CD4-positive, alpha-beta memory T cell (primary cell): ENCODE measurements at regions not wholly inside any gene's neighbourhood (a gene's known extent, or its start where the extent isn't known, plus 50 kb on each side); places are given as distances from the start of the nearest gene placed in this dataset.

Experiments used
- CTCF ChIA-PET: fragments of 350-600 bp; sonication (Branson Sonifier 250); formaldehyde crosslinking; loops from one replicate; lab custom pipeline; 2021; ENCODE audit warnings: inconsistent platforms; ENCODE audit not compliant: partially characterized antibody; lab: Charles Lee
- POLR2A ChIA-PET: fragments of 350-600 bp; sonication (Branson Sonifier 250); formaldehyde crosslinking; loops from one replicate; lab custom pipeline; 2021; ENCODE audit not compliant: partially characterized antibody; lab: Charles Lee
- DNase-seq, 5 donors: peaks; one replicate each; pipeline versions ENCODE4 v3.0.0 to v3.0.0-alpha.2; 2020 to 2022; ENCODE audit warnings: mixed read lengths in 1 of 5
- H3K27ac ChIP-seq: one replicate; pipeline ENCODE4 v1.7.0; 2013; ENCODE audit warnings: low read depth, low read length
- H3K27me3 ChIP-seq: 2 replicates; pipeline ENCODE4 v1.7.0; 2013; ENCODE audit warnings: mild to moderate bottlenecking, low read length, moderate library complexity; ENCODE audit not compliant: insufficient read depth
- H3K36me3 ChIP-seq: 2 replicates; pipeline ENCODE4 v1.7.0; 2013; ENCODE audit warnings: mild to moderate bottlenecking, low read length, moderate library complexity; ENCODE audit not compliant: insufficient read depth
- H3K4me1 ChIP-seq: 2 replicates; pipeline ENCODE4 v1.7.0; 2013; ENCODE audit warnings: mild to moderate bottlenecking, low read length, moderate library complexity; ENCODE audit not compliant: insufficient read depth
- H3K4me3 ChIP-seq, 2 donors: one replicate each; pipeline ENCODE4 v1.7.0; 2013; ENCODE audit warnings: low read length in 2 of 2, mild to moderate bottlenecking in 1 of 2
- H3K9me3 ChIP-seq, 2 donors: one replicate each; pipeline ENCODE4 v1.7.0; 2013; ENCODE audit warnings: low read length in 2 of 2, control low read depth in 1 of 2; ENCODE audit not compliant: control insufficient read depth in 1 of 2
- H3K27ac Mint-ChIP-seq, 7 donors: one replicate each; pipeline ENCODE4 v1.8.0; 2020 to 2021; ENCODE audit warnings: mixed read lengths in 7 of 7, mild to moderate bottlenecking in 6 of 7, inconsistent platforms in 3 of 7, moderate library complexity in 3 of 7
- H3K27me3 Mint-ChIP-seq, 2 donors: one replicate each; pipeline ENCODE4 v1.8.0; 2020 to 2021; ENCODE audit warnings: mixed read lengths in 2 of 2
- H3K36me3 Mint-ChIP-seq, 2 donors: one replicate each; pipeline ENCODE4 v1.8.0; 2020 to 2021; ENCODE audit warnings: mixed read lengths in 2 of 2, inconsistent platforms in 1 of 2, mild to moderate bottlenecking in 1 of 2
- H3K4me1 Mint-ChIP-seq, 4 donors: one replicate each; pipeline ENCODE4 v1.8.0; 2020 to 2021; ENCODE audit warnings: mixed read lengths in 4 of 4, mild to moderate bottlenecking in 1 of 4
- H3K4me3 Mint-ChIP-seq, 8 donors: one replicate each; pipeline ENCODE4 v1.8.0; 2020 to 2021; ENCODE audit warnings: mixed read lengths in 8 of 8, mild to moderate bottlenecking in 7 of 8, moderate library complexity in 6 of 8, inconsistent platforms in 3 of 8
- H3K9me3 Mint-ChIP-seq, 8 donors: one replicate each; pipeline ENCODE4 v1.8.0; 2020 to 2021; ENCODE audit warnings: mixed read lengths in 8 of 8, mild to moderate bottlenecking in 5 of 8, inconsistent platforms in 3 of 8, moderate library complexity in 1 of 8
- intact Hi-C: fragments of 100-400 bp; cut with micrococcal nuclease; formaldehyde crosslinking; loops from one replicate; pipeline ENCODE4 v1.15.1; 2023

- CTCF ChIA-PET, result no interaction called here
- no peak for DNase-seq
- intact Hi-C loops, result no loop called here
- POLR2A ChIA-PET, result no interaction called here
- no peak overlapping the region for H3K27ac Mint-ChIP-seq
- no peaks in the 10 kb centered on the region for H3K36me3 Mint-ChIP-seq
- H3K4me1 Mint-ChIP-seq, result no peaks in the 10 kb centered on the region
- Histone ChIP-seq H3K9me3 (no peaks in the 10 kb centered on the region), H3K27ac (no peak overlapping the region), H3K4me3 (no peak overlapping the region), H3K27me3 (no peaks in the 10 kb centered on the region), H3K4me1 (no peaks in the 10 kb centered on the region), H3K36me3 (no peaks in the 10 kb centered on the region)
- peaks cover 0 to 2% (median 0%) of the 10 kb centered on the region in 8 donors for H3K9me3 Mint-ChIP-seq
- no peak overlapping the region for H3K4me3 Mint-ChIP-seq
- peaks cover 11% of the 10 kb centered on the region in 2 donors for H3K27me3 Mint-ChIP-seq
These were observed 86.4 kb downstream of the MIS18A start for GRCh38 chr21:32192291-32193097.

DNA sequence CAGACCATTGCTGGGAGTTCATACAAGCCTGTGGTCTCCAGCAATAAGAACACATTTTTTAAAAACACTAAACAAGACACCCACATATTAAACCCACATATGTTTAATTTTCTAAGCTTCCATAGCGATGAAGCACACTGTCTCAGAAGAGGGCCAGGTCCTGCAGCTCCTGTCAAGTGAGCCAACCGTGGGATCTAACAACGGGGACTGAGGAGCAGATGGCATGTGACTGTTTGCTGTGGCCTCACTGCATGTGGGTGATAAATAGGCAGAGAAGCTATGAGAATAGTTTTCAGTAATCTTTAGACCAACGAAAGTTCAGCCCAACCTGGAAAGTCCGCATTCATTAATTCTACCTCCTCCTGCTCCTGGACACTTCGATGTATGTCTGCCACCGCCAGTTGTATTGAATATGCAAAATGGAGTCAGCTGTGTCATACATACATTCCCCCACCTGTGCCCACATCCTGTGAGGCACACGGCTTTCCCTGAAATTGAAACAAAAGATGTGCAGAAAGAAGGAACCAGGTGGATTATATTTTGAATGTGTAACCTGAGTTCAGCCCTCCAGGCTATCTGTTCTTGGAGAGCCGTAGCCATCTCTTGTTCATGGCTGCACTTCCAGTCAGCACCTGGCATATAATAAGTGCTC, 88.2 kb downstream of the MIS18A start:
- H3K27ac ChIP-seq, result no peak overlapping the region
- no peak overlapping the region for H3K4me3 ChIP-seq
- POLR2A ChIA-PET, result no interaction called here

DNA sequence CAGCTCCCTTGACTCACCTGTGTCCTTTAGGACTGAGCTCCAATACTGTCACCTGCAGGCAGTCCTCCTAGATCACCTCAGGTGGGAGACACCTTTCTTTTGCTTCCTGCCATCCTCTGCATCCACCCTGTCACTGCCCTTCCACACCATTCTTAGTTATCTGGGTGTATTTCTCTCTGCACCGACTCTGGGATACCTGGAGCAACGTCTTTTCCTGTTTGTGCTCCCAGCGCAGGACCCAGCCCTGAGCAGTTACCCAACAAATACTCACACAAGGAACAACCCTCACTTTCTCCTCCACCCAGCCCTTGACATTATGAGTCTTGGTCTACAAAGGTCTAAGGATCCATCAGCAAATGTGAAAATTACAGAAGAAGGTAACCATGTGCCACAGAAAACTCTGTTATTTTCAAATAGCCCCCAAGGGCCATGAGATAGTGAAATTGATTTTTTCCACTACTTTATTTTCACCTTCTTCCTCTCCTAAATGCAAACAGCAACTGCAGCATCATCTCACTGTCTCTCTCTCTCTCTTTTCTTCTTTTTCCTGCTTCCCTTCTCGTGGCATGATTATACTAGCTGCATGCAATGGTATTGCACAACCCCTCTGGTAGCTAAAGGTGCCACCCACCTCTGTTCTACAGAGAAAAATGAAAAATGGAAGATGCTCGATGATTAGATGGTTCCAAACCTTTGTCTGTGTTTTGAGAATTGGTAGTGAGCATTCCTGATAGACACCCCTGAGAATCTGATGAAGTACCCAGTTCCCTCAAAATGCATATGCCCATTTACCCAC, 89.0 kb downstream of the MIS18A start:
- Histone ChIP-seq H3K4me3 (no peak overlapping the region), H3K4me1 (no peaks in the 10 kb centered on the region), H3K9me3 (no peaks in the 10 kb centered on the region), H3K36me3 (no peaks in the 10 kb centered on the region), H3K27ac (no peak overlapping the region), H3K27me3 (no peaks in the 10 kb centered on the region)
- POLR2A ChIA-PET, result no interaction called here
- Mint-ChIP-seq H3K27ac (no peak overlapping the region), H3K27me3 (peaks cover 14 to 15% of the 10 kb centered on the region in 2 donors), H3K4me3 (no peak overlapping the region), H3K4me1 (no peaks in the 10 kb centered on the region), H3K36me3 (no peaks in the 10 kb centered on the region), H3K9me3 (peaks cover 0 to 2% (median 0%) of the 10 kb centered on the region in 8 donors)
- CTCF ChIA-PET, result no interaction called here
- intact Hi-C loops, result no loop called here
- DNase-seq, result no peak

More for the DNA sequence above, 88.2 kb downstream of the MIS18A start:
- Histone ChIP-seq H3K36me3 (no peaks in the 10 kb centered on the region), H3K27me3 (no peaks in the 10 kb centered on the region), H3K9me3 (no peaks in the 10 kb centered on the region), H3K4me1 (no peaks in the 10 kb centered on the region)
- CTCF ChIA-PET, result no interaction called here
- Mint-ChIP-seq H3K36me3 (no peaks in the 10 kb centered on the region), H3K4me3 (no peak overlapping the region), H3K9me3 (peaks cover 0 to 2% (median 0%) of the 10 kb centered on the region in 8 donors), H3K27ac (no peak overlapping the region), H3K4me1 (no peaks in the 10 kb centered on the region), H3K27me3 (peaks cover 14 to 15% of the 10 kb centered on the region in 2 donors)
- no peak for DNase-seq
- intact Hi-C loops, result no loop called here

DNA sequence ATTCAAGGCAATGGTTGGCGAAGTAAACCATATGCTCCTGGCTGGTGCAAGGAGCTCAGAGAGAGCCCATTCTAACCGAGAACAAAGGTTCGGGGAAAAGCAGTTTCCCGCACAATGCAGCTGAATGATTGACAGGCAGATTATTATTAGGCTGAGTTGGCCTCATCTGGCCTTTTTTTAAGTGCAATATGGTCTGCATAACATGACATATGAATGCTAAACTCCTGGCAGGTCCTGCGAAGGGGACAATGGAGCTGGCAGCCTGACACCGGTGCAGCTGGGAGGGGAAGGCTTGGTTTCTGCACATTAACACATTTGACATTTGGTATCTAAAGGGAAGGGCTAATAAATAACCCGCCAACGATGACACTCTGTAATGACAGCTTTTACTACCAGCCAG, 92.0 kb downstream of the MIS18A start:
- no peaks in the 10 kb centered on the region for H3K27me3 ChIP-seq
- no peaks in the 10 kb centered on the region for H3K4me1 ChIP-seq
- no peak overlapping the region for H3K27ac ChIP-seq
- Mint-ChIP-seq H3K27me3 (peaks cover 8 to 15% of the 10 kb centered on the region in 2 donors), H3K4me3 (no peak overlapping the region), H3K36me3 (no peaks in the 10 kb centered on the region), H3K9me3 (peaks cover 0 to 2% (median 0%) of the 10 kb centered on the region in 8 donors), H3K4me1 (no peaks in the 10 kb centered on the region), H3K27ac (no peak overlapping the region)
- intact Hi-C loops, result no loop called here
- POLR2A ChIA-PET, result no interaction called here
- CTCF ChIA-PET, result no interaction called here
- no peak overlapping the region for H3K4me3 ChIP-seq
- DNase-seq, result no peak
- H3K9me3 ChIP-seq, result no peaks in the 10 kb centered on the region
- H3K36me3 ChIP-seq, result no peaks in the 10 kb centered on the region

GRCh38 chr21:32185726-32186125, 93.1 kb downstream of the MIS18A start:
- no peak overlapping the region for H3K4me3 Mint-ChIP-seq
- no peaks in the 10 kb centered on the region for H3K9me3 ChIP-seq
- peaks cover 8 to 16% of the 10 kb centered on the region in 2 donors for H3K27me3 Mint-ChIP-seq
- ChIA-PET CTCF (no interaction called here), POLR2A (no interaction called here)
- no peaks in the 10 kb centered on the region for H3K4me1 ChIP-seq
- no peaks in the 10 kb centered on the region for H3K36me3 Mint-ChIP-seq
- H3K4me3 ChIP-seq, result no peak overlapping the region
- H3K27me3 ChIP-seq, result no peaks in the 10 kb centered on the region
- no peaks in the 10 kb centered on the region for H3K4me1 Mint-ChIP-seq
- no peaks in the 10 kb centered on the region for H3K36me3 ChIP-seq
- intact Hi-C loops, result no loop called here
- no peak for DNase-seq
- no peak overlapping the region for H3K27ac ChIP-seq
- peaks cover 0 to 2% (median 0%) of the 10 kb centered on the region in 8 donors for H3K9me3 Mint-ChIP-seq
- no peak overlapping the region for H3K27ac Mint-ChIP-seq

DNA sequence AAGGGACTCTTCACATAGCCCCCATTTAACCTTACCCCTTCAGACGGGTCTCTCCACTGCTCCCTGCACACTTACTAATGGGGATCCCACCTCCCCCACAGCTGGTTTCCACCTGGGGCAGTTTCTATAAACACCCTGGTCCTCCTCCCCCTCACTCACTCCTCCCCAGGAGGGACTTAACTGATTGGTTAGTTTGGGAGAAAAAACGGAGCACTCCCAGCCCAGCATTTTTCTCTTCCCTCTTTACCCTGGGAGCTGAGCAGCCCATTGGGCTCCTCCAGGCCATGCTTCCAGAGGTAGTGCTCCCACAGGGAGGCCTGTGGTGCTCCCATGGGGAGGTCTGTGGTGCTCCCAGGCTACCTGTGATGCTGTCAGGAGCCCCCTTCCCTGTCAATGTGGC, 93.7 kb downstream of the MIS18A start:
- Mint-ChIP-seq H3K4me1 (no peaks in the 10 kb centered on the region), H3K36me3 (no peaks in the 10 kb centered on the region), H3K9me3 (peaks cover 0 to 2% (median 0%) of the 10 kb centered on the region in 8 donors), H3K4me3 (no peak overlapping the region), H3K27me3 (peaks cover 6 to 15% of the 10 kb centered on the region in 2 donors), H3K27ac (no peak overlapping the region)
- Histone ChIP-seq H3K27me3 (no peaks in the 10 kb centered on the region), H3K27ac (no peak overlapping the region), H3K4me1 (no peaks in the 10 kb centered on the region), H3K36me3 (no peaks in the 10 kb centered on the region), H3K4me3 (no peak overlapping the region), H3K9me3 (no peaks in the 10 kb centered on the region)
- ChIA-PET POLR2A (no interaction called here), CTCF (no interaction called here)
- intact Hi-C loops, result no loop called here
- no peak for DNase-seq

GRCh38 chr21:32184485-32184884, 94.4 kb downstream of the MIS18A start:
- H3K27me3 ChIP-seq, result no peaks in the 10 kb centered on the region
- no peak overlapping the region for H3K27ac Mint-ChIP-seq
- no peaks in the 10 kb centered on the region for H3K4me1 ChIP-seq
- no peaks in the 10 kb centered on the region for H3K36me3 Mint-ChIP-seq
- H3K27me3 Mint-ChIP-seq, result peaks cover 5 to 9% of the 10 kb centered on the region in 2 donors
- H3K27ac ChIP-seq, result no peak overlapping the region
- no peak for DNase-seq
- POLR2A ChIA-PET, result no interaction called here
- H3K9me3 ChIP-seq, result no peaks in the 10 kb centered on the region
- H3K4me3 Mint-ChIP-seq, result no peak overlapping the region
- H3K4me1 Mint-ChIP-seq, result no peaks in the 10 kb centered on the region
- H3K9me3 Mint-ChIP-seq, result peaks cover 0 to 2% (median 0%) of the 10 kb centered on the region in 8 donors
- no peak overlapping the region for H3K4me3 ChIP-seq
- H3K36me3 ChIP-seq, result no peaks in the 10 kb centered on the region
- intact Hi-C loops, result no loop called here
- CTCF ChIA-PET, result no interaction called here
